Left lung (tissue), 4 donors: ENCODE measurements at regions not wholly inside any gene's neighbourhood (a gene's known extent, or its start where the extent isn't known, plus 50 kb on each side); places are given as distances from the start of the nearest gene placed in this dataset.
"Not testable (repeated sequence)": the region's sequence is repeated elsewhere in the genome, so short reads cannot be mapped to it uniquely, and the experiment has no call there.

Source experiments
- ATAC-seq: fragments of 200-7000 bp; cut with Tn5 transposase; one replicate; pipeline ENCODE4 v1.9.1; 2020; ENCODE audit warnings: moderate library complexity
- DNase-seq, 4 donors: peaks; one replicate each; pipeline ENCODE4 v3.0.0-alpha.2; 2013 to 2020
- H3K27ac ChIP-seq, 2 donors: fragments of 200-600 bp; sonication (generic) in 1 of 2; one replicate each; pipeline versions ENCODE4 v1.5.0 to v1.8.0; 2020 to 2021
- H3K27me3 ChIP-seq, 2 donors: fragments of 200-600 bp; sonication (generic) in 1 of 2; one replicate each; pipeline versions ENCODE4 v1.5.0 to v1.8.0; 2020 to 2021
- H3K36me3 ChIP-seq, 2 donors: fragments of 200-600 bp; sonication (generic) in 1 of 2; one replicate each; pipeline versions ENCODE4 v1.5.0 to v1.8.0; 2020 to 2021
- H3K4me1 ChIP-seq, 2 donors: fragments of 200-600 bp; one replicate each; pipeline ENCODE4 v1.8.0; 2021
- H3K4me3 ChIP-seq, 2 donors: fragments of 200-600 bp; sonication (generic) in 1 of 2; one replicate each; pipeline versions ENCODE4 v1.5.0 to v1.8.0; 2020 to 2021; ENCODE audit warnings: mild to moderate bottlenecking in 1 of 2
- H3K9me3 ChIP-seq, 2 donors: fragments of 200-600 bp; sonication (generic) in 1 of 2; one replicate each; pipeline versions ENCODE4 v1.5.0 to v1.8.0; 2020 to 2021
- CTCF ChIP-seq, 2 donors: fragments of 200-600 bp; sonication (generic) in 1 of 2; IDR thresholded peaks; one replicate each; pipeline versions ENCODE4 v1.5.0 to v1.8.0; 2021; ENCODE audit warnings: antibody characterized with exemption in 2 of 2
- intact Hi-C, 2 donors: fragments of 100-400 bp; cut with DNase I; formaldehyde crosslinking; loops; one replicate each; pipeline versions ENCODE4 v1.11.2 to v1.14.2; 2022
- donor health status: DM: no; HTN: yes; CAD: no.
- donor health status: DM: no; HTN: no; CAD: no.

- Histone ChIP-seq H3K9me3 (peaks cover 0 to 4% of the 10 kb centered on the region in 2 donors), H3K36me3 (no peaks in the 10 kb centered on the region), H3K27me3 (no peaks in the 10 kb centered on the region), H3K27ac (no peak overlapping the region), H3K4me1 (no peaks in the 10 kb centered on the region), H3K4me3 (no peak overlapping the region)
- TF ChIP-seq CTCF (IDR thresholded peaks at IDR 0.05), result no peak
- intact Hi-C loops, result no loop called here
- no peak for ATAC-seq
- no peak for DNase-seq
These were observed 214.0 kb upstream of the WDFY3 start for GRCh38 chr4:85180533-85180932.

- H3K27me3 ChIP-seq, result no peaks in the 10 kb centered on the region
- ATAC-seq, result no peak
- no peak overlapping the region for H3K4me3 ChIP-seq
- peaks cover 0 to 16% of the 10 kb centered on the region in 2 donors for H3K9me3 ChIP-seq
- TF ChIP-seq CTCF (IDR thresholded peaks at IDR 0.05), result no peak
- intact Hi-C loops, result no loop called here
- no peaks in the 10 kb centered on the region for H3K36me3 ChIP-seq
- no peak for DNase-seq
- no peaks in the 10 kb centered on the region for H3K4me1 ChIP-seq
- H3K27ac ChIP-seq, result no peak overlapping the region
These were observed 220.6 kb upstream of the WDFY3 start for GRCh38 chr4:85187106-85187505.

- H3K27ac ChIP-seq, result not testable (repeated sequence)
These were observed 229.5 kb upstream of the WDFY3 start for GRCh38 chr4:85196015-85196414.

GRCh38 chr4:85200106-85200505 lies 233.6 kb upstream of the WDFY3 start:
- TF ChIP-seq CTCF (IDR thresholded peaks at IDR 0.05), result no peak
- intact Hi-C loops, result no loop called here
- no peak overlapping the region for H3K4me3 ChIP-seq
- DNase-seq (no peak), ATAC-seq (no peak)
- no peaks in the 10 kb centered on the region for H3K4me1 ChIP-seq
- no peaks in the 10 kb centered on the region for H3K27me3 ChIP-seq
- no peaks in the 10 kb centered on the region for H3K36me3 ChIP-seq
- peaks cover 0 to 45% of the 10 kb centered on the region in 2 donors for H3K9me3 ChIP-seq
- H3K27ac ChIP-seq, result no peak overlapping the region

More at GRCh38 chr4:85196015-85196414, 229.5 kb upstream of the WDFY3 start:
- ATAC-seq, H3K36me3 ChIP-seq, H3K4me1 ChIP-seq, intact Hi-C loops, H3K27me3 ChIP-seq, H3K4me3 ChIP-seq: not testable (repeated sequence)
- peaks cover 0 to 53% of the 10 kb centered on the region in 2 donors for H3K9me3 ChIP-seq
- DNase-seq, result peak in 1 of 4 donors; percentile 44

- intact Hi-C loops, result no loop called here
- TF ChIP-seq CTCF (IDR thresholded peaks at IDR 0.05), result no peak
- H3K4me1 ChIP-seq, result no peaks in the 10 kb centered on the region
- DNase-seq (no peak), ATAC-seq (no peak)
- peaks cover 0 to 30% of the 10 kb centered on the region in 2 donors for H3K9me3 ChIP-seq
- H3K4me3 ChIP-seq, result no peak overlapping the region
- H3K36me3 ChIP-seq, result no peaks in the 10 kb centered on the region
- no peaks in the 10 kb centered on the region for H3K27me3 ChIP-seq
- no peak overlapping the region for H3K27ac ChIP-seq
These were observed 242.7 kb upstream of the WDFY3 start for GRCh38 chr4:85209161-85209560.

GRCh38 chr4:85210353-85210752 lies 243.9 kb upstream of the WDFY3 start:
- DNase-seq, result no peak
- ATAC-seq, result no peak
- TF ChIP-seq CTCF (IDR thresholded peaks at IDR 0.05), result no peak
- no peaks in the 10 kb centered on the region for H3K27me3 ChIP-seq
- H3K4me1 ChIP-seq, result no peaks in the 10 kb centered on the region
- no peak overlapping the region for H3K4me3 ChIP-seq
- intact Hi-C loops, result no loop called here
- no peak overlapping the region for H3K27ac ChIP-seq
- no peaks in the 10 kb centered on the region for H3K36me3 ChIP-seq
- peaks cover 0 to 26% of the 10 kb centered on the region in 2 donors for H3K9me3 ChIP-seq

GRCh38 chr4:85216571-85216970 lies 250.1 kb upstream of the WDFY3 start:
- H3K9me3 ChIP-seq, result peaks cover 0 to 41% of the 10 kb centered on the region in 2 donors
- H3K27me3 ChIP-seq, H3K4me3 ChIP-seq, H3K36me3 ChIP-seq, H3K27ac ChIP-seq, DNase-seq, ATAC-seq, intact Hi-C loops, H3K4me1 ChIP-seq: not testable (repeated sequence)
